ENCODE measurements at regions not wholly inside any gene's neighbourhood (a gene's known extent, or its start where the extent isn't known, plus 50 kb on each side); places are given as distances from the start of the nearest gene placed in this dataset.

DNA sequence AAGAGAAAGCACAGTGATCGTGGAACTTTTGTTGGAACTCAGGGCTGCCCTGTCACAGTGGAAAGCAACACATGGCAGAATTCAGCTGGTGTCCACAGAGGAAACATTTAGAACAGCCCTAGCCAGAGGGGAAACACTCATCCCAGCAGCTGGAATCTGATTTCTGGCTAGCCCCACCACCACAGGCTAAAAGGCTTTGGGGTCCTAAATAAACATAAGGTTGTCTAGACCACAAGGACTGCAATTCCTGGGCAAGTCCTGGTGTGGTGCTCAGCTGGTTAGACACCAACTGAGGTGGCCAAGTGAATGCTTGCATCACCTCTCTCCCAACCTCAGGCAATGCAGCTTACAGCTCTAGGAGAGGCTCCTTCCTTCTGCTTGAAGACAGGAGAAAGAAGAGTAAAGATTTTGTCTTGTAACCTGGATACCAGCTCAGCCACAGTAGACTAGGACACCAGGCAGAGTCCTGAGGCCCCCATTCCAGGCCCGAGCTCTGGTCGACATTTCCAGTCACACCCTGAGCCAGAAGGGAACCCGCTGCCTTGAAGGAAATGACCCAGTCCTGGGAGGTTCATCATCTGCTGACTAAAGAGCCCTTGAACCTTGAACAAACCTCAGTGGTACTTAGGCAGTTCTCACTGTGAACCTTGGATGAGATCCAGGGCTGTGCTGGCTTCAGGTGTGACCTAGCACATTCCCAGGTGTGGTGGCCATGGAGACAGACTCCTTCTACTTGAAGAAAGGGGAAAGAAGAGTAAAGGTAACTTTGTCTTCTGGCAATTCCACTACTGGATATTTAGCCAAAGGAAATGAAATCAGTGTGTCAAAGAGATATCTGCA lies 85.4 kb upstream of the PLXNC1 start:
- Histone ChIP-seq H3K27me3 (ENCODE audit: control insufficient read depth, insufficient read depth, low read length) (no peaks in the 10 kb centered on the region), H3K4me1 (ENCODE audit: control insufficient read depth, insufficient read depth, low read length) (no peaks in the 10 kb centered on the region), H3K36me3 (ENCODE audit: control insufficient read depth, insufficient read depth, low read length) (no peaks in the 10 kb centered on the region), H3K9me3 (ENCODE audit: control insufficient read depth, insufficient read depth, low read depth, low read length) (0 out of 2 replicates have a peak, but pooled peaks cover 7% of the 10 kb centered on the region), H3K9ac (ENCODE audit: low read length) (no peak overlapping the region), H3K4me3 (ENCODE audit: low read depth, low read length) (no peak overlapping the region), H3K27ac (ENCODE audit: low read depth, low read length) (no peak overlapping the region)

DNA sequence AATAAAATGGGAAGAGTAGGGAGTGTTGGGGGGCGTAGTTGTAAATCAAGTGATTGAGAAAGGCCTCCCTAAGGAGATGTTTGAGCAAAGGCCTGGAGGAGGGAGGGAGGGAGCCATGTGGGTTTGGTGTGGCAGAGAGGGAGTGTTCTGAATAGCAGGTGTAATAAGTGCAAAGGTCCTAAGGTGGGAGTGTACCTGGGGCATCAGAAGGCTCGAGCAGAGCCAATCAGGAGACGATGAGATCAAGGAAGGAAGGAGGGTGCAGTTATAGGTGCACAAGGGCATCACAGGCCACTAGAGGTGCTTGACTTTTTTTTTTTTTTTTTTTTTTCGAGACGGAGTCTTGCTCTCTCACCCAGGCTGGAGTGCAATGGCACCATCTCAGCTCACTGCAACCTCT lies 77.9 kb upstream of the PLXNC1 start:
- H3K4me1 ChIP-seq (ENCODE audit: control insufficient read depth, insufficient read depth, low read length) = peaks cover 6% of the 10 kb centered on the region; the same call in 1 of the 2 replicates
- H3K9me3 ChIP-seq (ENCODE audit: control insufficient read depth, insufficient read depth, low read depth, low read length) = no peaks in the 10 kb centered on the region
- H3K27ac ChIP-seq (ENCODE audit: low read depth, low read length) = no peak overlapping the region
- no peak overlapping the region for H3K9ac ChIP-seq (ENCODE audit: low read length)
- H3K36me3 ChIP-seq (ENCODE audit: control insufficient read depth, insufficient read depth, low read length) = no peaks in the 10 kb centered on the region
- H3K27me3 ChIP-seq (ENCODE audit: control insufficient read depth, insufficient read depth, low read length) = no peaks in the 10 kb centered on the region
- no peak overlapping the region for H3K4me3 ChIP-seq (ENCODE audit: low read depth, low read length)

DNA sequence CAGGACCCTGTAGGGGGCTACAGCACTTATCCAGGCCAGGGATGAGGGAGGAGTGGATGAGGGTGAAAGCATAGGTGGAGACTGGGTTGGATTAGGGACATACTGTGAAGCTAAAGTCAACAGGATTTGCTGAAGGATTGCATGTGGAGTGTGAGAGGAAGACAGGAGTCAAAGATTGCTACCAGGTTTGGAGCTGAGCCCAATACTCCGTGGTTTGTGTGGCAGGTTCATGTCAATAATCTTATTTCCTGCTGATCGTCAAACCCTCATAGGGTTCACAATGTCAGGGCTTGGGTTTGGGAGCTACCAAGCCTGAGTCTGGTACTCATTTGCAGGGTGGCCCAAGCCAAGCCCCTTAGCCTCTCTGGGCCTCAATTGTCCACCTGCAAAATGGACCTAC lies 77.1 kb upstream of the PLXNC1 start:
- H3K27ac ChIP-seq (ENCODE audit: low read depth, low read length) = no peak overlapping the region

DNA sequence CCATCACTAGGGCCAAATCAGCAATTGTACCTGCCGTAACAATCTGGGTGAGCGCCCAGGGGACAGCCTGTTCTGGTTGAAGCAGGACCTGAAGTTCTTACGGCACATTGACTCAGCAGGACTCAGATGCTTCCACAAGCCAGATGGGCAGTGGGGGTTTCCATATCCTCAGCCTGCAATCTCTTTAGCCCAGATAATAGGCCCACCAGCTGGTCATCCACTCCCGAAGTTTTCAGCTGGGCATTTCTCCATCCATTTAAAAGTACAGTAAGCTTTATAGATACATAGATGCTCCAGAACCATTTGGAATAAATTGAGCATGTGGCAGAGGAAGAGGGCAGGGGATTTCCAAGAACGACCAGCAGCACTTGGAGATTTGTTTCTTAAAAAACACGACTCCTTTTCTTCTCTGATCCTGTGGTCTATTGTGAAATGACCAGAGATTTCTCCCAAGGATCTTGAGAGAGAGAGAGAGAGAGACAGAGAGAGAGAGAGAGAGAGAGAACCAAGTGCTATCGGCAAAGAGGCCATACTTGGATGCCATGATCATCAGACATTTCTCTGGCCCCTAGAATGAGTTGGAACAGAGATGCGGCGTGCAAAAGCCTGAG lies 74.8 kb upstream of the PLXNC1 start:
- Histone ChIP-seq H3K4me3 (ENCODE audit: low read depth, low read length) (no peak overlapping the region), H3K36me3 (ENCODE audit: control insufficient read depth, insufficient read depth, low read length) (no peaks in the 10 kb centered on the region), H3K9me3 (ENCODE audit: control insufficient read depth, insufficient read depth, low read depth, low read length) (no peaks in the 10 kb centered on the region), H3K9ac (ENCODE audit: low read length) (no peak overlapping the region), H3K27ac (ENCODE audit: low read depth, low read length) (no peak overlapping the region), H3K27me3 (ENCODE audit: control insufficient read depth, insufficient read depth, low read length) (no peaks in the 10 kb centered on the region), H3K4me1 (ENCODE audit: control insufficient read depth, insufficient read depth, low read length) (peaks cover 9% of the 10 kb centered on the region; the same call in 1 of the 2 replicates)

More for the DNA sequence above, 77.1 kb upstream of the PLXNC1 start:
- H3K27me3 ChIP-seq (ENCODE audit: control insufficient read depth, insufficient read depth, low read length) = no peaks in the 10 kb centered on the region
- H3K9me3 ChIP-seq (ENCODE audit: control insufficient read depth, insufficient read depth, low read depth, low read length) = no peaks in the 10 kb centered on the region
- H3K36me3 ChIP-seq (ENCODE audit: control insufficient read depth, insufficient read depth, low read length) = no peaks in the 10 kb centered on the region
- H3K4me3 ChIP-seq (ENCODE audit: low read depth, low read length) = no peak overlapping the region
- peaks cover 6% of the 10 kb centered on the region; the same call in 1 of the 2 replicates for H3K4me1 ChIP-seq (ENCODE audit: control insufficient read depth, insufficient read depth, low read length)
- H3K9ac ChIP-seq (ENCODE audit: low read length) = no peak overlapping the region

DNA sequence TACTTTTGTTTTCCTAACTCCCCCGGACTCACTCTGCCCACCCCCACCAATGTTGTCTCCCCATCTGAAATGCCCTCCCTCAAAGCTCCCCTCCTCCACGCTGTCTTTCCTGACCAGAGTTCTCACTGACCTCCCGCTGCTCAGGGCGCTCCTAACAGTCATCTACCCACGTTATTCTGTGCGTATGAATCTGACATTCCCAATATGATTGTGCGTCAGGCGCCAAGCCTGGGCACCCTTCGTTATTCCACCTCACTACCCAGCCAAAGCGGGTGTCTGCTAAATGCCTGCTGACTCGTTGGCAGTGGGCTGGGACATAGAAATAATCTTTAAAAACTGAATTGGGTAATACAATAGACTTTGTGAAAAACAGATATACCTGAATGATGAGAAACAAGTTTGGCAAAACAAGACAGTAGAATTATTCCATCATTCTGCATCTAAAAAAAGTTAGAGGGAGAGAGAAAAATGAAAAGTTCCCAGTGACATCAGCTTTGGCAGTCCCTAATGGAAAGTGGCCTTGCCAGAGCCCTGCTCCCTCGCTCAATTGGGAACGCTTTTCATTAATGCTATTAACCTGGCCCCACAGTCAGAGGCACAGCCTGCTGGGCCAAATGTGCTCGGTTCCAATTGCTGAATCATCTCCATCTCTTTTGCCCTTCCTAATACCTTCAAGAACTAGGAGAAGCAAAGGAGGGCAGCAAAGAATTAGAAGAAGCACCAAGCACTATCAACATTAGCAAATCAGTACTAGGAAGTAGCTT lies 74.0 kb upstream of the PLXNC1 start:
- H3K4me3 ChIP-seq (ENCODE audit: low read depth, low read length) = no peak overlapping the region
- no peaks in the 10 kb centered on the region for H3K27me3 ChIP-seq (ENCODE audit: control insufficient read depth, insufficient read depth, low read length)
- H3K4me1 ChIP-seq (ENCODE audit: control insufficient read depth, insufficient read depth, low read length) = peaks cover 12% of the 10 kb centered on the region; the same call in 1 of the 2 replicates

DNA sequence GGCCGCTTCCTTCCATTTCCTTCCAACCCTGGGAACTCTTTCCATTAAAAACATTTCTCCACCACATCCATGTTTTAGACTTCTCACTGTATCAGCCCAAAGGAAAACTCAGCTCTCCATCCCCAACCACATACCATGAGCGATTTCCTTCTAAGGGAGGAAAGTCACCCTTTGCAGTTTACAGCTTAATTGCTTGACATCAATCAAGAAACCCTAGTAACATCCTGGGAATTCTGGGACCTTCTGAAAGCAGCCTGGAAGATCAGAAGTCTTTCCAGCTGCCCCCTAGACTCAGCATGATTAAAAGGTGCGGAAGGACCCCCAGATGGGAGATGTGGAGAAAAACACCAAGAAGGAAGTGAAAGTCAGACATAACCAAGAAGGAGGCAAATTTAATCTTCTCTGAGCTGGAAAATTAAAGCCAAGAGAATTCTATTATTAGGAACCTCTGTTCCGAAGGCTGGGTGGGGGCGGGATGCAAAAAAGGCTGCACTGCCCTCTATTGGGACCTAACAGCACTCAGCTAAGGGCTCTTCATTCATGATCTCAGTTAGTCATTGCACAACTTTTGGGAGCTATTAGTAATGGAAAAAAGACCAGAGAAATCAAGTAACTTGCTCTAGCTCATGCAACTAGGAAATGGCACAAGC lies 73.3 kb upstream of the PLXNC1 start:
- Histone ChIP-seq H3K27ac (ENCODE audit: low read depth, low read length) (no peak overlapping the region), H3K27me3 (ENCODE audit: control insufficient read depth, insufficient read depth, low read length) (no peaks in the 10 kb centered on the region), H3K9me3 (ENCODE audit: control insufficient read depth, insufficient read depth, low read depth, low read length) (no peaks in the 10 kb centered on the region), H3K36me3 (ENCODE audit: control insufficient read depth, insufficient read depth, low read length) (no peaks in the 10 kb centered on the region), H3K4me1 (ENCODE audit: control insufficient read depth, insufficient read depth, low read length) (peaks cover 12% of the 10 kb centered on the region; the same call in 1 of the 2 replicates), H3K9ac (ENCODE audit: low read length) (no peak overlapping the region), H3K4me3 (ENCODE audit: low read depth, low read length) (no peak overlapping the region)

More for the DNA sequence above, 74.0 kb upstream of the PLXNC1 start:
- no peak overlapping the region for H3K9ac ChIP-seq (ENCODE audit: low read length)
- no peak overlapping the region for H3K27ac ChIP-seq (ENCODE audit: low read depth, low read length)
- H3K9me3 ChIP-seq (ENCODE audit: control insufficient read depth, insufficient read depth, low read depth, low read length) = no peaks in the 10 kb centered on the region
- no peaks in the 10 kb centered on the region for H3K36me3 ChIP-seq (ENCODE audit: control insufficient read depth, insufficient read depth, low read length)

DNA sequence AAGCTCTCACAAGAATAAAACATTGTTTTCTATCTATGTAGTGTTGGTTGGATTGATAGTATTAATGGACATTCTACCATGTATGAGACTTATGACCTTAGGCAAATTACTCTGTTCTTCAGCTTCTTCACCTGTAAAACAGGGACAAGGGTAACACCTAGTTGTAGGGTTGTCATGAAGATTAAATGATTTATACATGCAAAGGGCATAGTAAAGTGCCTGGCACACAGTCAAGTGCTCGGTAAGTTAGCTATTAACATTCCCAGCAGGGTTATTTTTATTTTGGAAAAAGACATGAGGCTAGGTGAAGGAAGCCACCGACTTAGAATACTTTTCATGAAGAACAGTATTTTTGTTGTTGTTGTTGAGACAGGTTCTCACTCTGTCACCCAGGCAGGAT lies 71.2 kb upstream of the PLXNC1 start:
- Histone ChIP-seq H3K4me1 (ENCODE audit: control insufficient read depth, insufficient read depth, low read length) (peaks cover 12% of the 10 kb centered on the region; the same call in 1 of the 2 replicates), H3K9ac (ENCODE audit: low read length) (no peak overlapping the region), H3K9me3 (ENCODE audit: control insufficient read depth, insufficient read depth, low read depth, low read length) (no peaks in the 10 kb centered on the region), H3K36me3 (ENCODE audit: control insufficient read depth, insufficient read depth, low read length) (no peaks in the 10 kb centered on the region), H3K4me3 (ENCODE audit: low read depth, low read length) (no peak overlapping the region), H3K27ac (ENCODE audit: low read depth, low read length) (no peak overlapping the region), H3K27me3 (ENCODE audit: control insufficient read depth, insufficient read depth, low read length) (no peaks in the 10 kb centered on the region)

DNA sequence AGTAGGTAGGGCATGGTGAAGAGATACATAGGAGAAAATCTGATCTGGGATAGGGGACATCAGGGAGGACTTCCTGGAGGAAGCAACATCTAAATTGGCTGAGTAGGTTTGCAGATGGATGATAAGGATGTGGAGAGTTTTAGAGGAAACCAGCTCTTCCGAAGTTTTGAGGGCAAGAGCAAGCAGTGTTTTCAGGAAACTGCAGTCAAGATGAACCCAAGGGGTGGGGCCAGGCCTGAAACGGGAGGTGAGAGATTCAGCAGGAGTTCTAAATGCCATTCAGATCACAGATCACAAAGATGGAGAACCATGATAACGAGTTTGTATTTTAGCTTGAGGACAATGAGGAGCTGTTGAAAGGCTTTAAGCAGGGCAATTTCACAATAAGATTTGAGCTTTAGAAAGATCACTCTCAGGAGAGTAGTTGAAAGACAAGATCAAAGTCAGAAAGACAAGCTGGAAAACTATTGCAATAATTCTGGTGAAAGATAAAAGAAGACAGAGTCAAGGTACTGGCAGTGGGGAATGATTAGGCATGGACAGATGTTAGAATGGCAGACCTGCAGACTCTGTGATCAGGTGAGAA lies 70.1 kb upstream of the PLXNC1 start:
- no peak overlapping the region for H3K4me3 ChIP-seq (ENCODE audit: low read depth, low read length)
- peaks cover 12% of the 10 kb centered on the region; the same call in 1 of the 2 replicates for H3K4me1 ChIP-seq (ENCODE audit: control insufficient read depth, insufficient read depth, low read length)

DNA sequence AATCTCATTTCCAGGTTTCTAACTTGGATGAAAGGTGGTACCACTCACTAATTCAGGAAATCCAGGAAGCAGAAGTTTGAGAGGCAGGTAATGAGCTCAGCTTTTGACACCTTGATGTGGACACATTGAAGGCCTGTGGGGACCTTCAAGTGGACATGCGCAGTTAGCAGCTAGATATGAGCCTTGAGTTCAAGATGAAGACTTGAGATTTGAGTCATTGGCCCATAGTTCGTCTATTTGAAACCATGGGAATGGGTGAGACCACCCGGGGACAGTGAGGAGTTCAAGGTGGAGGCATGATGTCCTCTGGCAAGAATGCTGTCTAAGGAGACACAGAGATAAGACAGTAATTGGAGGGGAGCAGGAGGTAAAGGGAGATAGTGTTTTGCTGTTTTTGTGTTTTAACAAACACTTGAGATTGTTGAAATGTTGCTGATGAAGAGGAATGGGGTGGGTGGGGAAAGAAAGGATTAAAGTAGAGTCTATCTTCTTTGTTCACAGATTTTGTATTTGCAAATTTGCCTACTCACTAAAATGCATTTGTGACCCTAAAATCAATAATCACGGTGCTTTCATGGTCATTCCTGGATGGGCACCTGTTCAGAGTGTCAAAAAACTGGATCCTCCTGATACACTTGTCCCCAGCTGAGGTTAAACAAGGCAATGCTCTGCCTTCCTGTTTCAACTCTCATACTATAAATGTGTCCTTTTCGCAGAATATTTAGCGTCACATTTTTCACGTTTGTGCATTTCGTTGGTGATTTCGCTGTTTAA lies 69.5 kb upstream of the PLXNC1 start:
- H3K27me3 ChIP-seq (ENCODE audit: control insufficient read depth, insufficient read depth, low read length) = no peaks in the 10 kb centered on the region
- H3K4me1 ChIP-seq (ENCODE audit: control insufficient read depth, insufficient read depth, low read length) = peaks cover 12% of the 10 kb centered on the region; the same call in 1 of the 2 replicates
- no peak overlapping the region for H3K9ac ChIP-seq (ENCODE audit: low read length)
- no peaks in the 10 kb centered on the region for H3K36me3 ChIP-seq (ENCODE audit: control insufficient read depth, insufficient read depth, low read length)
- no peaks in the 10 kb centered on the region for H3K9me3 ChIP-seq (ENCODE audit: control insufficient read depth, insufficient read depth, low read depth, low read length)
- no peak overlapping the region for H3K27ac ChIP-seq (ENCODE audit: low read depth, low read length)
- H3K4me3 ChIP-seq (ENCODE audit: low read depth, low read length) = no peak overlapping the region

More for the DNA sequence above, 70.1 kb upstream of the PLXNC1 start:
- Histone ChIP-seq H3K27ac (ENCODE audit: low read depth, low read length) (no peak overlapping the region), H3K36me3 (ENCODE audit: control insufficient read depth, insufficient read depth, low read length) (no peaks in the 10 kb centered on the region), H3K9me3 (ENCODE audit: control insufficient read depth, insufficient read depth, low read depth, low read length) (no peaks in the 10 kb centered on the region), H3K27me3 (ENCODE audit: control insufficient read depth, insufficient read depth, low read length) (no peaks in the 10 kb centered on the region), H3K9ac (ENCODE audit: low read length) (no peak overlapping the region)
